CD14-positive monocyte (primary cell): ENCODE measurements at regions not wholly inside any gene's neighbourhood (a gene's known extent, or its start where the extent isn't known, plus 50 kb on each side); places are given as distances from the start of the nearest gene placed in this dataset.

ENCODE experiments used
- DNase-seq, 3 donors: peaks; one replicate each; pipeline ENCODE4 v3.0.0-alpha.2; 2011 to 2022
- H2AFZ ChIP-seq: 2 replicates; pipeline ENCODE4 v1.6.0; 2012; ENCODE audit warnings: mild to moderate bottlenecking, low read depth, low read length, inconsistent platforms; ENCODE audit not compliant: insufficient read depth, poor library complexity, severe bottlenecking
- H3K27ac ChIP-seq, 2 donors: 1 replicate in 1 of 2; 2 replicates in 1 of 2; pipeline ENCODE4 v1.5.1; 2012 to 2013; ENCODE audit warnings: low read length in 2 of 2, control low read depth in 1 of 2, inconsistent platforms in 1 of 2, low read depth in 1 of 2, mild to moderate bottlenecking in 1 of 2
- H3K27me3 ChIP-seq, 2 donors: one replicate each; pipeline versions ENCODE4 v1.6.0 to v1.6.1; 2011 to 2013; ENCODE audit warnings: low read length in 2 of 2; ENCODE audit not compliant: control insufficient read depth in 2 of 2, insufficient read depth in 2 of 2
- H3K36me3 ChIP-seq, 2 donors: replicated peaks in 1 of 2; 1 replicate in 1 of 2; 2 replicates in 1 of 2; pipeline versions ENCODE4 v1.5.1 to v1.6.1; 2012 to 2013; ENCODE audit warnings: low read length in 2 of 2, control low read depth in 1 of 2, inconsistent platforms in 1 of 2, mild to moderate bottlenecking in 1 of 2; ENCODE audit not compliant: insufficient read depth in 2 of 2, control insufficient read depth in 1 of 2
- H3K4me1 ChIP-seq, 2 donors: 1 replicate in 1 of 2; 2 replicates in 1 of 2; pipeline versions ENCODE4 v1.5.1 to v1.6.1; 2012 to 2013; ENCODE audit warnings: low read length in 2 of 2, control low read depth in 1 of 2, inconsistent platforms in 1 of 2, mild to moderate bottlenecking in 1 of 2, moderate library complexity in 1 of 2; ENCODE audit not compliant: insufficient read depth in 2 of 2, control insufficient read depth in 1 of 2
- H3K4me2 ChIP-seq: replicated peaks from 2 replicates; pipeline ENCODE3; 2012; ENCODE audit warnings: low read length, moderate library complexity, mild to moderate bottlenecking; ENCODE audit not compliant: poor library complexity, severe bottlenecking; ENCODE audit errors: extremely low read depth
- H3K4me3 ChIP-seq, 3 experiments: fragments of 200-600 bp in 1 of 3; sonication (generic) in 1 of 3; replicated peaks in 1 of 3; 1 replicate in 2 of 3; 2 replicates in 1 of 3; pipeline ENCODE4 v1.5.1; 2011 to 2013; ENCODE audit warnings: low read length in 3 of 3, mild to moderate bottlenecking in 3 of 3, control low read depth in 2 of 3, low read depth in 2 of 3, inconsistent platforms in 1 of 3, moderate library complexity in 1 of 3
- H3K79me2 ChIP-seq: 2 replicates; pipeline ENCODE4 v1.6.0; 2012; ENCODE audit warnings: mild to moderate bottlenecking, control low read depth, inconsistent platforms, low read length, moderate library complexity; ENCODE audit not compliant: insufficient read depth
- H3K9ac ChIP-seq: 2 replicates; pipeline ENCODE4 v1.6.0; 2017; ENCODE audit warnings: low read length, mild to moderate bottlenecking; ENCODE audit not compliant: insufficient read depth, poor library complexity, severe bottlenecking
- H3K9me3 ChIP-seq, 2 donors: replicated peaks in 1 of 2; 1 replicate in 1 of 2; 2 replicates in 1 of 2; pipeline versions ENCODE4 v1.5.1 to v1.6.1; 2012 to 2013; ENCODE audit warnings: low read length in 2 of 2, control low read depth in 1 of 2; ENCODE audit not compliant: control insufficient read depth in 1 of 2, insufficient read depth in 1 of 2
- H4K20me1 ChIP-seq: 2 replicates; pipeline ENCODE4 v1.6.0; 2012; ENCODE audit warnings: mild to moderate bottlenecking, low read length, control low read depth, moderate library complexity; ENCODE audit not compliant: insufficient read depth
- H3K27ac Mint-ChIP-seq, 7 donors: one replicate each; pipeline ENCODE4 v1.8.0; 2020; ENCODE audit warnings: mild to moderate bottlenecking in 7 of 7, mixed read lengths in 7 of 7, moderate library complexity in 6 of 7, inconsistent platforms in 2 of 7
- H3K27me3 Mint-ChIP-seq, 3 donors: one replicate each; pipeline ENCODE4 v1.8.0; 2021 to 2022; ENCODE audit warnings: low read depth in 3 of 3, mild to moderate bottlenecking in 3 of 3, mixed read lengths in 3 of 3, moderate library complexity in 3 of 3, inconsistent platforms in 1 of 3
- H3K36me3 Mint-ChIP-seq, 2 donors: one replicate each; pipeline ENCODE4 v1.8.0; 2020; ENCODE audit warnings: mixed read lengths in 2 of 2, inconsistent platforms in 1 of 2, mild to moderate bottlenecking in 1 of 2
- H3K4me1 Mint-ChIP-seq: one replicate; pipeline ENCODE4 v1.8.0; 2020; ENCODE audit warnings: mild to moderate bottlenecking, mixed read lengths
- H3K4me3 Mint-ChIP-seq, 2 donors: one replicate each; pipeline ENCODE4 v1.8.0; 2020; ENCODE audit warnings: mild to moderate bottlenecking in 2 of 2, mixed read lengths in 2 of 2, moderate library complexity in 1 of 2
- H3K9me3 Mint-ChIP-seq, 7 donors: one replicate each; pipeline ENCODE4 v1.8.0; 2020 to 2022; ENCODE audit warnings: mixed read lengths in 7 of 7, mild to moderate bottlenecking in 6 of 7, moderate library complexity in 6 of 7, inconsistent platforms in 2 of 7
- CTCF ChIP-seq: fragments of 200-600 bp; IDR thresholded peaks from one replicate; pipeline ENCODE4 v1.8.0; 2022; ENCODE audit warnings: antibody characterized with exemption, mild to moderate bottlenecking
- WGBS: methylation state at CpG from one replicate; pipeline ENCODE4 v1.1.5; 2013; ENCODE audit warnings: missing lambda C conversion rate; ENCODE audit not compliant: insufficient coverage; 5-methylcytosine and 5-hydroxymethylcytosine counted together
- intact Hi-C, 2 donors: fragments of 100-400 bp; cut with micrococcal nuclease; formaldehyde crosslinking; loops; one replicate each; pipeline versions ENCODE4 v1.15.0 to v1.15.1; 2023

- Mint-ChIP-seq H3K9me3 (peaks cover 0 to 2% (median 0%) of the 10 kb centered on the region in 7 donors), H3K4me1 (no peaks in the 10 kb centered on the region), H3K27ac (no peak overlapping the region), H3K36me3 (no peaks in the 10 kb centered on the region), H3K27me3 (peaks cover 0 to 11% (median 2%) of the 10 kb centered on the region in 3 donors), H3K4me3 (no peak overlapping the region)
- Histone ChIP-seq H3K4me3 (no peak overlapping the region), H3K4me1 (no peaks in the 10 kb centered on the region), H3K27ac (no peak overlapping the region), H3K4me2 (no peak overlapping the region), H3K36me3 (no peaks in the 10 kb centered on the region), H2AFZ (no peak overlapping the region), H3K9me3 (no peaks in the 10 kb centered on the region), H3K27me3 (no peaks in the 10 kb centered on the region), H3K9ac (no peak overlapping the region), H4K20me1 (no peaks in the 10 kb centered on the region), H3K79me2 (no peaks in the 10 kb centered on the region)
- DNase-seq, result no peak
- TF ChIP-seq CTCF, result no peak
- WGBS, result 100% methylated on average over 1 of the region's 3 CpGs
- intact Hi-C loops, result no loop called here
Measured at GRCh38 chr17:31750578-31750977, 108.5 kb downstream of the COPRS start.

GRCh38 chr17:31748881-31749280 is 110.2 kb downstream of the COPRS start:
- no peaks in the 10 kb centered on the region for H3K36me3 Mint-ChIP-seq
- H3K9me3 Mint-ChIP-seq, result peaks cover 0 to 2% (median 0%) of the 10 kb centered on the region in 7 donors
- no peak overlapping the region for H2AFZ ChIP-seq
- H3K4me1 Mint-ChIP-seq, result no peaks in the 10 kb centered on the region
- no peaks in the 10 kb centered on the region for H3K4me1 ChIP-seq
- H3K79me2 ChIP-seq, result no peaks in the 10 kb centered on the region
- no CpG with 5 or more reads among the region's 3 CpGs for WGBS
- no peak overlapping the region for H3K4me3 ChIP-seq
- no peak for DNase-seq
- no peak overlapping the region for H3K4me3 Mint-ChIP-seq
- no peak overlapping the region for H3K4me2 ChIP-seq
- no peaks in the 10 kb centered on the region for H3K36me3 ChIP-seq
- no peak overlapping the region for H3K27ac Mint-ChIP-seq
- no peaks in the 10 kb centered on the region for H3K27me3 ChIP-seq
- H3K9ac ChIP-seq, result no peak overlapping the region
- no peaks in the 10 kb centered on the region for H3K9me3 ChIP-seq
- no peak overlapping the region for H3K27ac ChIP-seq
- TF ChIP-seq CTCF, result no peak
- peaks cover 1 to 11% (median 2%) of the 10 kb centered on the region in 3 donors for H3K27me3 Mint-ChIP-seq
- H4K20me1 ChIP-seq, result no peaks in the 10 kb centered on the region
- intact Hi-C loops, result no loop called here
